Fibroblast of skin of back (primary cell): ENCODE measurements at regions not wholly inside any gene's neighbourhood (a gene's known extent, or its start where the extent isn't known, plus 50 kb on each side); places are given as distances from the start of the nearest gene placed in this dataset.

Experiments
- DNase-seq: peaks from one replicate; pipeline ENCODE4 v3.0.0-alpha.2; 2013

DNA sequence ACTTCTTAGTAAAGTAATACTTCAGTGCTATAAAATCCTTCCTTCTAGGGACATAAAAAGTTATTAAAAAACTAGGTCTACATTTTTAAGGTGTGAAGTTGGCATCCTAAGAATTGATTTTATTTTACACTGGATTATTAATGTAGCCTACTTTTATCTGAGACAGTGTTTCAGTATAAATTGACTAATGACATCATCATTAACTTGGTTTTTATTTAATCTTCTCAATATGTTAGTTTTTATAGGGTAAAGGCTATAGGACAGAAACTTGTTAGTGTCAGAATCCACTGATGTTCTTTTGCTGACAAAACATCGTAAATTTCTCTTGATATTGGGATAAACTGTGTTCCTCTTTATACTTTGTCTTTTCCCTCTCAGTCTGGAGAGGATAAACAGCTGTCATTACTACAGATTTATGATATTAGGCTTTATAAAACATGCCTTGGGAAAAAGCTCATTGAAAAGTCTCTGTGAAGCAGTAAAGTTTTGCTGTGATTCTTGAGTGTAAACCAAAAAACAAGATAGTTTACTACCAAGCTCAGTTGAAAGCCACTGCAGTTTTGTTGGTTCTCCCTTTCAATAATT, 569.9 kb downstream of the EPHA4 start:
- DNase-seq = no peak

DNA sequence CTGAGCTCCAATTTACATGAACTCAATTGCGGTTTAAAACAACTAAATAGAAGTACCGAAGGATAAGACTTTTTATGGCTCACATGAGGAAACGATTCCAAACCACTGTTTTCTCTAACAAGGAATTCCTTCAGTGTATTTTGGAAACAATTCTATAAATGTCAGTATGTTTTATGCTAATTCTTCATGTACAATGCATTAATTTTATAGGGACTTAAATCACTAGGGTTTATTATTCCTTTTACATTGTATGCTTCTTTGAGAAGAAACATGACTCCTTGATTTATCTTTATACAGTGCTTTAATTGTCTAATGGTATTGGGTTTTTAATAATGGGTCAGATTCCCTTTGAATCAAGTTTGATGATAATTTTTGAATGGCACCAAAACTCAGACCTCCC, 566.8 kb downstream of the EPHA4 start:
- no peak for DNase-seq

DNA sequence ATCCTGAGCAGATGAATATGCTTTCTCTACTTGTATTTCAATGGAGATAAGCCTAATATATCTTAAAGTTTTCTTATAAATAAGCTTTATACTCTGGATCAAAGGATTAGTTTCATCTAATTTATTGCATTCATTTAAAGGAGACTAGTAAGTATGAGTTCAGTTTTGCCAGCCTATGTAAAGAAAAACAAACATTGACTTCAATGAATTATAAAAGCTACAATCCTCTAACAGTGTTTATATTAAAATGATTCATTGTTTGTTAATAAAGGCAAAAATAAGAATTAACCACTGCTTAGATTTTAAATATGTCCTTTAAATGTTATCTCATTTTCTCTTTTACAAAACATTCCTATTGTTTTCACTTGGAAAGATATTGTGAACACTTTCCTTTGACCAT, 566.0 kb downstream of the EPHA4 start:
- no peak for DNase-seq

DNA sequence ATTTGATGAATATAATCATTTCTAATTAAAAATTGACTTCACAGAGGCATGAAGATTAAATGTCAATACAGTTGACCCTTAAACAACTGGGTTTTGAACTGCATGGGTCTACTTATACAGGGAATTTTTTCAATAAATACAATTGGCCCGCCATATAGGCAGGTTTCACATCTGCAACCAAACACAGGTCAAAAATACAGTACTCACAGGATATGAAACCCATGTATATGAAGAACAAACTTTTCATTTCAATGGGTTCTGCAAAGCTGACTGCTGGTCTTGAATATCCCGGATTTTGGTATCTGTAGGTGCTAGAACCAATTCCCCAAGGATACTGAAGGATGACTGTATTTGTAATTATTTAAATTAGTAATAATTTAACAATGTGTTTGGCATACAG, 555.6 kb downstream of the EPHA4 start:
- no peak for DNase-seq

DNA sequence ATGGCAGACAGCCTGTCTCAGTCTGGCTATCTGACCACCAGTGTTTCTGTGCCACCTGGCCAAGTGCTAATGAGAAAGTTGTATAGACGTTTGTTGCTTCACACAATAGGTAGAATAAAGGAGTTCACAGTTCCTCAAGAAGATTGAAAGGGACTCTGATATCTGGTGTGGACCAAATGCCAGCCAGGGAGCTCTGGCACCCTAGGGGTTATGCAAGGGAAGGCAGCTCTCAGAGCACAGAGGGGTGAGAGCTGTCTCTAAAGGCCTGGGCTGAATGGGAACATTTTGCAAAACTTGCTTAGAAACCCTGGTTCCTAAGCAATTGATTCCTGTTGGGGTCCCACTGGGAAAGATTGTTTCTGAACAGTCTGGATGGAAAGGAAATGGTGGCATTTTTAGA, 553.8 kb downstream of the EPHA4 start:
- no peak for DNase-seq

DNA sequence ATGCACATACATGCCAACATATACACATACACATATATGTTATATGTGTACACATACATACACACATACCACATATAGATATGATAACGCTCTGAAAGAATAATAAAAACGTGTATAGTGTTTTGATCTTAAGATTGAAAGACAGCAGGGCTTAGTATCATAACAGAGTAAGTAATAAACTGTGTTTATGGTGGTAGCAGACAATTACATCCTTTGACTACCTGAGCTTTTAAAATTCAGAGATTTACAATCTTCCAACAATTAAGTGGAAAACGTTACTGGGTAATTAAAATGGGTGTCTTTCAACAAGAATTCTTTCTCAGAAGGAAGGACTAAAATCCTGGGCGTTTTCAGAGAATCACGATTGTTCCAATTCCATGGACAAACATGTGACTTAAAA, 552.4 kb downstream of the EPHA4 start:
- no peak for DNase-seq

DNA sequence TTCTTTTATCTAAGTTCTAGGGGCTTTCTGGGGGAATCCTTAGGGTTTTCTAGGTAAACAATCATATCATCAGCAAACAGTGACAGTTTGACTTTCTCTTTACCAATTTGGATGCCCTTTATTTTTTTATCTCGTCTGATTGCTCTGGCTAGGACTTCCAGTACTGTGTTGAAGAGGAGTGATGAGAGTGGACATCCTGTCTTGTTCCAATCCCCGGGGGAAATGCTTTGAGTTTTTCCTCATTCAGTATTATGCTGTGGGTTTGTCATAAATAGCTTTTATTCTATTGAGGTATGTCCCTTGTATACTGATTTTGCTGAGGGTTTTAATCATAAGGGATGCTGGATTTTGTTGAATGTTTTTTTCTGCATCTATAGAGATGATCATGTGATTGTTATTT, 549.5 kb downstream of the EPHA4 start:
- no peak for DNase-seq

DNA sequence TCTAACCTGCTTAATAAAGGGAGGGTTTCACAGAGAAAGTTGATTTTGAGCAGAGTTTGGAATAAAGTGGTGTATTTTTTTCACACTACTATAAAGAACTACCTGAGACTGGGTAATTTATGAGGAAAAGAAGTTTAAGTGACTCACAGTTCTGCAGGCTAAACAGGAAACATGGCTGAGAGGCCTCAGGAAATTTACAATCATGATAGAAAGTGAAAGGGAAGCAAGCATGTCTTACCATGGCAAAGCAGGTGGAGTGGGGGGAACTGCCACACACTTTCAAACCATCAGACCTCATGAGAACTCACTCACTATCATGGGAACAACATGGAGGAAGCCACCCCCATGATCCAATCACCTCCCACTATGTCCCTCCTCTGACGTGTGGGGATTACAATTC, 546.7 kb downstream of the EPHA4 start:
- no peak for DNase-seq

DNA sequence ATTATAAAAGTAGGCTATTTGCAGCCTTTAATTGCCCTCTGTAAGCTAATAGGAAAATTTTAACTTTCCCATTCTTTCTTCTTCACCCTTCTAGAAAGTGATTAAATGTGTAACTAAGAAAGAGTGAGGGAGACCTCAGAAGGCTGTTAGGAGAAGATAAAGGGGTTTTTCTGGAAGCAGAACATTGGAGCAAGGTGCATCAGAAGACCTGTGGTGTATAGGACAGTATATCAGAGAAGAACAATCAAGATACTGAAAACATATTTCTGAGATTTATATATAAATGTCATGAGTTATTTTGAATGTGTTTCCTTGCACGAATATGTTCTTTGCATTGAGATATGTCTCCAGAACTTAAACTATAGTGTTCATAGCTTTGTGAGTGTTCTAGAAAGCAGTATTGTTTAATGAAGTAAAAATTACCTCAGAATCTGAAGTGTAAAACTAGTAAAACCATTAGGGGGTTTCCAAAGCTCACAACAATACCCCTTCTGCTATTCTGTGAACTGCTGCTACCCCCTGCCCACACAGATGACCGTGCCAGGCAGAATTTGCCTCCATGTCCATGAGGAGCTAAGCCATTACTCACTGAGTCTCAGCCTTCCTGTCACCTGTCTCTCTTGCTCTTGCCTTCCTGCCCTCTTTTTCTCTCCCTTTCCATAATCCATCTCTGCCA, 537.9 kb downstream of the EPHA4 start:
- no peak for DNase-seq

DNA sequence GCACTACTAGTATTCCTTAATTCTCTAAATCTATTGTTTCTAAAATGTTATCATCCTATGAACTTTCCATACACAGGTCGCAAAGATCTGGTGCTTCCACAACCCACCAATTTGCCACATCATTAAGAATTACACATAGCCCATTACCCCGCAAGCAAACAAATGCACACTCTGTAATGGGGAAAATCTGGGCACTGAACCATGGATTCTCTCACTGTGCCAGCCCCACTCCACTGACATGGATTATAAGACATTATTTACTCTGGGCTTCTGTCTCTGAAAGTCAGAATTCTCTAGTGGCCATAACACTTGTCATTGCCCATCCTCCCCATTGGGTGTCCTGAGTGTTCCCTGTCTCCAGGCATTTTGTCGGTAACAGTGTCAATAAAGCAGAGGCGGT, 537.1 kb downstream of the EPHA4 start:
- no peak for DNase-seq

DNA sequence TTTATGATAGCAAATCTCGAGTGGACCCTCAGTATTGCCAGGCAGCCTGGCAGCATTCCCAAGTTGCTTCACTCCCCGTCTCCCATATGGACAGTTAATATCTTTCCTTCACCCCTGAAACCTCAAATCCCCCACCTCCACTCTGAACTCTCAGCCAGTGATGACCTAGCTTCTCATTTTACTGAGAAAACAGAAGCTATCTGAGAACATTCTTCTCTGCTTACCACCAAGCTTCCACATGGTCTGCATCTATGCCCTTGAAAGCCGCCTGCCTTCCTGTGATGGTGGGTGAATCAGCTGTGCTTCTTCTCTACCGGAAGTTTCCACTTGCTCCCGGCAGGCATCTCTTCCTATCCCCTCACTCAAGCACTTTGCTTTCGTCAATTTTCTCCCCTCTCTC, 529.2 kb downstream of the EPHA4 start:
- peak; percentile 7 for DNase-seq

DNA sequence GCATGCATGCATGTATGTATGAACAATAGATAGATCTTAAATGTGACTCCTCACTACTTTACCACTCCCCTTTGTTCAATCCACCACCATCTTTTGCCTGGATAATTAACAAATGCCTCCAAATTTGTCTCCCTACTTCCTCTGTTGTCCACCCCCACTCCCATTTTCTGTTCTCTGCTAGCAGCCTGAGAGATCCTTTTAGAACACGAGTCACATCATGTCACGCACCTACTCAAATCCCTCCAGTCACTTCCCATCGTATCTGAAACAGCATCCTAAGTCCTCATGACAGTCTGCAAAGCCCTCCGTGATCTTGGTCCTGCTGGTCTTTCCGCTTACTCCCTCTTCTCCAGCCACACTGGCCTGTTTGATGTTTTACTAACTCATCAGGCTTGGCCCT, 527.3 kb downstream of the EPHA4 start:
- DNase-seq = no peak

DNA sequence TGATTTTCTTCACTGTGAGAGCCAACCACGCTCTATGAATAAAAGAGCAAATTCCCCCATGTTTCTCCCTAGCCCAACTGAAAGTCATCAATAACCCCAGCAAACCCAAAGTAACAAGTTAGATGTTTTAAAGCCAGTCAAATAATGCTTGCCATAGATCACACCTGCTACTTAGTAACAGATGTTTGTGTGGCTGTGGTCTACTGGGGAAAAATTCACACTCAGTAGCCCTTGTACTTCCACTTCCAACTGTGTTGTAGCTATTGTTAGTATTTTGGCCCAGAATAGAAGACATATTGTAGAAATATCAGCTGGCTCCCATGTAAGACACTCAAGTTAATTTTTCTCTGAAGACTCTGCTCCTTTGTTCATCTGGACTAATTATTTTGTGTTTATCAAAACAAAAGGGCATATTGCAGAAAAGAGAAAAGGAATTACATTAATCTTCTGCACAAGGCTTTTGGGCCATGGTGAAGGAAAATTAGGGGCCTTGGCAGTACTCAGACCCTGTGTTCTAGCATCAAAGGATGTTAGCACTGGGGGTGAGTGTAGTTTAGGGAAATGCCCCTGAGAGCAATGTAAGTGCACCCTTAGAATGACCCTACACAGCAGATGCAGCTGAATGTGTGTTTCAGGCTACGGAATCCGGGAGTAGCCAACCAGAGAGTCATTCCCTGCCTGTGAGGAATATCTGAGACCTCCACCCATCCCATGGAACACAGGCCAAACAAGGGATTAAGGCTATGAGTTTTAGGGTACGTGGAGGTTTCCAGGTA, 521.9 kb downstream of the EPHA4 start:
- no peak for DNase-seq

DNA sequence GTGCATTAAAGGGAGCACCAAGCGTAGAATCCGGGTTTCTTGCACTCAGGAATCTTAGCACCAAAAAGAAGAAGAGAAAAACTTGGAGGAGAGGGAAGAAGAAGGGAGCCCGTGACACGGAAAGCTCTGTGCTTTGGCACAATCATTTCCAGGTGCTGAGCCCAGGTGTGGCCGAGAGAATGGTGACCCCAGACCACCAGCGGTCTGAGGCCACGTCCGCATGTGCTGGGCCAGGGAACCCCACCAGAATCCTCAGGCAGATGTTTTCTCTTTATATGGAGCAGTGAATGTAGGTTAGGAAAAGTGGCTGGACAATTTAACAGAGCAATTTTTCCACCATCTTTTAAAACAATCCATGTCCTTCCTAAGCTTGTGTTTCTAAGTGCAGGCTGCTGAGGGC, 520.9 kb downstream of the EPHA4 start:
- no peak for DNase-seq

DNA sequence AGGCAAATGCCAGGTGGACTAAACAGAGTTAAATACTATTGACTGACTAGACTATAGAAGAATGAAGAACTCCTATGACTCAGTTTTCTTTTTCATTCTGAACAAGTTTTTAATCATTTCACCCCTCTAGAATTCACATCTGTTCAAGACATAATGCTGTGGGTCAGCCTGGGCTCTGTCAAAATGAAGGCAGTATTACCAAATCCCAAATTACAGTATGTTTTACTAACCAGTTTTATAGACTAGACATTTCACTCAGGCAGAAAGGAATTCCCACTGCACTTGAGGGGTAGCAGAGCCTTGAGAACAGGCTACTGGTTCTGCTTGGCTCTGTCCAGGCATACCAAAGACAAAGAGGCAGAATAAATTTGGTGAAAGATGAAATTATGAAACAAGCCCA, 511.7 kb downstream of the EPHA4 start:
- DNase-seq = no peak

DNA sequence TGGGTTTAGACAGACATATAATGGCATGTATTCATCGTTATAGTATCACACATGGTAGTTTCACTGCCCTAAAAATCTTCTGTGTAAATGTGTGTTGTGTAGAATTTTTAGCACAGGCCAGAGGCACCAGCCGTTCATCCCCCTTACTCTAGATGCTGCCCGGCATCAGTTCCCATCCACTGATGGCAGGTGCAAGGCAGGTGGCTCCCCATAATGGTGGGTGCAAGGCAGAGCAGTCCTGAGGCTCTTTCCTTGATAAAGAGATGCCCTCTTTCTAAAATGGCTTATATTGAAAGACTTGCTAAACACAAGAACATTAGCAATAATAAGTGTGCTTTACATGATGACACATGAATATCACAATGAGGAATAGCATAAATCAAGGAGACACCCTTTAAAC, 508.5 kb downstream of the EPHA4 start:
- no peak for DNase-seq

DNA sequence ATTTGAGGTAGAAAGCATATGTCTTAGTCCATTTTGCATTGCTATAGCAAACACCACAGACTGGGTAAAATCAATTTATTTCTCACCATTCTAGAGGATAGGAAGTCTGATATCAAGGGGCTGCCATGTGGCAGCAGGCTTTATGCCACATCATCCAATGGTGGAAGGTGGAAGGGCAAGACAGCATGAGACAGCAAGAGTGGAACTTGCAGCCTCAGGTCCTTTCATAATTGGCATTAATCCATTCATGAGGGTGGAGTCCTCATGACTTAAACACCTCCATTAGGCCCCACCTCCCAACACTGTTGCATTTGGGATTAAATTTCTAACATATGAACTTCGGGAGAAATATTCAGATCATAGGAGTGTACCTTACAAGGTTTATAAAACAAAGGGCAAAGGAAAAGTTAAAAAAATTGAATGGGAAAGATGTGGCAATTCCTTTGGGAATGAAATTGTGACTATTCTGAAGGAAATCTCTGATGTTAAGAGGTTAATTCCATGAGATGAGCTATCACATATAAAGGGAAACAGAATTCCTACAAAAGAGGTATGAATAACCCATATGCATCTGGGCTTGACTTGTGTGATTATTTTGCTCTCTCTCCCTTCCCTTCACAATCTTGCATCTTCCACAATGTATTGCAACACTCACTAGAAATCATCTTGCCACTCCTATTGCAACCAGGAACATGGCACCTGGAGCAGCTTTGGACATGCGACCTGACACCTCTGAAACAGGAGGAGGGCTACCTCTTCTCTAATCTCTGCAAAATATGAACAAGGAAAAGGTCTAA, 507.8 kb downstream of the EPHA4 start:
- DNase-seq = no peak

DNA sequence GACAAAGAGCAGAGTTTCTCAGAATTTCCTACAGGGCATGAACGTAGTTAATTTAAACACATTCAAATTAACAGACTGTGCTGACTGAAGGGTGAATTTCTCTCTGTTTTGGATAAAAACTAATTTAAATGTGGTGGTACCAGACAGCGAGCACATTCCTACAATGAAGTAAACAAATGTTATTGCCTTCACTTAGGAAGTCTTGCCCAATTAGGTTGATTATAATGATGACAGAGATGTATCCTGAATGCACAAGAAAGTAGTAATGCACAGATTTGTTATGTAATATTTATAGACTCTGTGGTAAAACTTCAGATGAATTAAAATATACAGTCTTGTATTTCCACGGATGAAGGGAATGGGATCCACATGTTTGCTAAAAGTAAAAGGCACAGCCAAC, 507.2 kb downstream of the EPHA4 start:
- no peak for DNase-seq

DNA sequence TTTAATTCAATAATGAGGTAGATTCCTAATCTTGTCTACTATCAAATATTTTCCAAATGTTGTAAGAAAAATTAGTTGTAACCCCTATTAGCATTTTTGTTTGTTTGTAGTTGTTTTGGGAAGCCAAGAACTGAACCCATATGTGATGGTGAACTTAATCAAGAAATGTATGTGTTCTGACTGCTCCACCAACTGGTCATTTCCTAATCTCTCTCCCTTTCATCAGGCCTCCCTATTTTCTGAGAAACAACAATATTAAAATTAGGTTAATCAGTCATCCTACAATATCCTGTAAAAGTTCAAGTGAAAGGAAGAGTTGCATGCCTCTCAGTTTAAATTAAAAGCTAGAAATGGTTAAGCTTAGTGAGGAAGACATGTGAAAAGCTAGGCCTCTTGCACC, 504.0 kb downstream of the EPHA4 start:
- DNase-seq = no peak

DNA sequence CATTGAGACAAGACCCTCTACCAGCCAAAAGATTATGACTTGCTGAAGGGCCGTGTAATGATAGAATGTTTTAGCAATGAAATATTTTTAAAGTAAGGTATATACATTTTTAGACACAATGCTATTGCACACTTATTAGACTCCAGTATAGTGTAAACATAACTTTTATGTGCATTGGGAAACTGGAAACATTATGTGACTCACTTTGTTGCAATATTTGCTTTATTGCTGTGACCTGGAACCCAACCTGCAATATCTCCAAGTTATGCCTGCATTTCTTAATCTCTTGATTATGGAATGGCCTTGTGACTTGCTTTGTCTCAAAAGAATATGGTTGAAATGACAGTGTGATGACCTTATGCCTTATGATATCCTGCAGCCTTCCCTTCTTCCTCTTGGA, 502.0 kb downstream of the EPHA4 start:
- DNase-seq = no peak

DNA sequence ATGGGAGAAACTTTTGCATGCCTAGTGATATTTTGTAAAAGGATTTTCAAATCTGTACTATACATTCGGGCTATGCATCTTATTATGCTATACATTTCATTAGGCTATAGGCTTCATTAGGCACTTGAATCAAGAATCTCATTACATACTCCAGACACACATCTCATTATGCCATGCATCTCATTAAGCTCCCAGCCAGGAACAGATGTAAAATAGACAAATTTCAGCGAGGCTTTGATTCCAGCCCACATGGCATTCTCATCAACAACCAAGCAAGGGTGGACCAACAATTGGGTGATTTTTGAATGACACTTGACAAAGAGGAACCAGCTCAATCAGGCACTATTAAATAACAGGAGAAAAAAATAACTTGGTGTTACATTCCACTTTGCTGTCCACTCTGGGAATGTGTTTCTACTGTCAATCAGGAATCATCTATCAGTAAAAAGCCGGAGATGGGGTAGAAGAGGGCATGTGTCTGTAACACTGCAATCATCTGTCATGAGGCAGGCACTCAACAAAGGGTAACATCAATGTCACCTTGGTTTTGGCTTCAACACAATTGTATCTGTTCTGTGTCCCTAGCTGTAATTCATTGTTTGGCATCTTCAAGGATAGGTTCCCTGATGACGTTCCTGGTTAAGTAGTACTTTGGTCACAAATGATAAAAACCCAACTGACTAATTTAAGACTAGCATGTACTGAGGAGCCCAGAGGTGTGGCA, 498.6 kb downstream of the EPHA4 start:
- DNase-seq = no peak

DNA sequence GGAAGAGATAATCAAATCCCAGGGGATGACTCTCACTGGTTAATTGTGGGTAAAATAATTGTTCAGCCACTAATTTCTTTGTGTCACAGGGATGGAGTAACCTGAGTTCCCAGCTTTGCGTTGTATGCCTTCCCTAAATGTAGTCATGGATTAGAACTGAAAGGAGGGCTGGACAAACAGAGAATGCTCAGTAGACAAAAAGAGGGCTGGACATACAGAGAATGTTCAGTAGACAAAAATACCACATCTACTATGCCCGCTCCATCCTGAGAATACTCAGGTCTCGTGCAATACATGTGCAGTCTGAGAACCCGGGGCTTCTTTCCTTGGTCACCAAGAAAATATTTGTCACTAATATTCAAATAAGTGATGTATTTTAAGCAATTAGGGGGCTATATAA, 497.9 kb downstream of the EPHA4 start:
- DNase-seq = no peak

DNA sequence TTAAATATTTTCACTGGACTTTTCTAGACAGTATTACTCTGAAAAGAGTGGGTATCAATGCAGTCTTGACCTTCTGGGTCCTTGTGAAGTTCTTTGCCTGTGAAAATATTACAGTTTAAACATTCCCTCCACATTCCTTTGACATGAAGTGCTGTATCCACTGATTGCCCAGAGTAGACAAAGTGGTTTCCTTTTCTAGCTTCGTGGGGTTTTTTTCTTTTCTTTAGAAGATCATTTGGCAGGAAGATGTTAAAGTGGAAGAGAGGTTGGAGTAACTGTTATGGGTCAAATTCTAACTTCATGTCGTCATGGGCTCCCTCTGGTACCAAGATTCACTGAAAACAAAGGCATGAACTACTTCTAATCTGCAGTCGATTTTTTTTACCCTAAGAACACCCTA, 496.9 kb downstream of the EPHA4 start:
- DNase-seq = peak; percentile 76
